HCT116 (cell line): ENCODE measurements at regions not wholly inside any gene's neighbourhood (a gene's known extent, or its start where the extent isn't known, plus 50 kb on each side); places are given as distances from the start of the nearest gene placed in this dataset.

ENCODE experiments used
- ATAC-seq: fragments of 200-7000 bp; cut with Tn5 transposase; 2 replicates; pipeline ENCODE4 v1.9.1; 2020; ENCODE audit warnings: mild to moderate bottlenecking, moderate library complexity
- BruUV-seq: library from RNA; stranded (reverse); fragments of 400-500 nt; replicated peaks from 2 replicates; lab custom pipeline; 2021; lab: Mats Ljungman, UMichigan
- CTCF ChIA-PET: fragments of 300-600 bp; sonication (Branson Sonifier 250); formaldehyde crosslinking; loops from one replicate; lab custom pipeline; 2021; ENCODE audit warnings: antibody characterized with exemption; lab: Charles Lee
- POLR2A ChIA-PET: fragments of 300-600, 350-600 bp; sonication (Branson Sonifier 250); formaldehyde crosslinking; loops from one replicate; lab custom pipeline; 2021; ENCODE audit warnings: antibody characterized with exemption; lab: Charles Lee
- RAD21 ChIA-PET, 2 experiments: fragments of 300-600 bp; sonication (Branson Sonifier 250); formaldehyde crosslinking; loops; one replicate each; lab custom pipeline; 2023; ENCODE audit warnings: low total read pairs in 2 of 2; ENCODE audit not compliant: uncharacterized antibody in 2 of 2, unreplicated experiment in 2 of 2, low non-redundant PET in 1 of 2; lab: Charles Lee
- DNase-seq: peaks from one replicate; pipeline ENCODE4 v3.0.0-alpha.2; 2010; ENCODE audit warnings: low read depth, low spot score
- H2AFZ ChIP-seq: fragments of 200-600 bp; shearing (Covaris generic), sonication (generic); 2 replicates; pipeline ENCODE4 v1.6.1; 2017; ENCODE audit warnings: low read depth, mixed run types, mixed read lengths, antibody characterized with exemption, low read length; ENCODE audit not compliant: poor library complexity, severe bottlenecking
- H3K27ac ChIP-seq: 2 replicates; pipeline ENCODE4 v1.5.1; 2012; ENCODE audit warnings: low read depth, low read length
- H3K27me3 ChIP-seq: fragments of 200-600 bp; sonication (generic); 2 replicates; pipeline ENCODE4 v1.6.1; 2016; ENCODE audit warnings: mixed run types, low read length, mixed read lengths; ENCODE audit not compliant: insufficient read depth
- H3K36me3 ChIP-seq, 2 experiments: fragments of 200-500 bp in 1 of 2; fragments of 200-600 bp in 1 of 2; sonication (Bioruptor generic) in 1 of 2; sonication (generic) in 1 of 2; 2 replicates each; pipeline versions ENCODE4 v1.5.1 to v1.6.1; 2014 to 2016; ENCODE audit warnings: low read length in 2 of 2, inconsistent platforms in 1 of 2, mixed read lengths in 1 of 2, mixed run types in 1 of 2; ENCODE audit not compliant: insufficient read depth in 2 of 2, control insufficient read depth in 1 of 2
- H3K4me1 ChIP-seq, 2 experiments: fragments of 200-600 bp in 1 of 2; sonication (generic) in 1 of 2; 2 replicates each; pipeline versions ENCODE4 v1.5.1 to v1.6.1; 2012 to 2017; ENCODE audit warnings: low read length in 2 of 2, inconsistent platforms in 1 of 2, mild to moderate bottlenecking in 1 of 2, mixed read lengths in 1 of 2, mixed run types in 1 of 2, moderate library complexity in 1 of 2; ENCODE audit not compliant: insufficient read depth in 2 of 2, control insufficient read depth in 1 of 2
- H3K4me2 ChIP-seq: fragments of 200-600 bp; sonication (generic); 2 replicates; pipeline ENCODE4 v1.6.1; 2017; ENCODE audit warnings: mixed run types, low read length, mixed read lengths
- H3K4me3 ChIP-seq, 2 experiments: fragments of 200-600 bp in 1 of 2; sonication (generic) in 1 of 2; replicated peaks in 1 of 2; 2 replicates each; pipeline ENCODE4 v1.5.1; 2011 to 2016; ENCODE audit warnings: low read length in 2 of 2, control low read depth in 1 of 2, low read depth in 1 of 2, mild to moderate bottlenecking in 1 of 2, mixed read lengths in 1 of 2, mixed run types in 1 of 2
- H3K79me2 ChIP-seq: fragments of 200-600 bp; sonication (generic); 2 replicates; pipeline ENCODE4 v1.6.1; 2017; ENCODE audit warnings: mild to moderate bottlenecking, mixed run types, low read length, moderate library complexity, mixed read lengths; ENCODE audit not compliant: insufficient read depth
- H3K9ac ChIP-seq: fragments of 200-600 bp; sonication (generic); 2 replicates; pipeline ENCODE4 v1.6.1; 2016; ENCODE audit warnings: low read length, mixed read lengths
- H3K9me2 ChIP-seq: fragments of 200-600 bp; sonication (generic), shearing (Covaris generic); 2 replicates; pipeline ENCODE4 v1.6.1; 2017; ENCODE audit warnings: mixed run types, mild to moderate bottlenecking, moderate library complexity; ENCODE audit not compliant: insufficient read depth
- H3K9me3 ChIP-seq, 2 experiments: fragments of 200-500 bp in 1 of 2; fragments of 200-600 bp in 1 of 2; sonication (Bioruptor generic) in 1 of 2; sonication (generic) in 1 of 2; 2 replicates each; pipeline ENCODE4 v1.6.1; 2014 to 2017; ENCODE audit warnings: low read length in 2 of 2, mixed read lengths in 2 of 2, inconsistent platforms in 1 of 2, low read depth in 1 of 2, mild to moderate bottlenecking in 1 of 2, mixed run types in 1 of 2, moderate library complexity in 1 of 2; ENCODE audit not compliant: control insufficient read depth in 1 of 2, insufficient read depth in 1 of 2
- H4K20me1 ChIP-seq: fragments of 200-600 bp; sonication (generic), shearing (Covaris generic); 2 replicates; pipeline ENCODE4 v1.6.1; 2017; ENCODE audit warnings: mixed run types, mild to moderate bottlenecking, moderate library complexity; ENCODE audit not compliant: insufficient read depth
- ATF3 ChIP-seq: IDR thresholded peaks from 2 replicates; pipeline ENCODE4 v1.6.1; 2012
- CEBPB ChIP-seq: IDR thresholded peaks from 2 replicates; pipeline ENCODE4 v1.6.1; 2012; ENCODE audit warnings: low read depth
- CTCF ChIP-seq, 3 experiments: fragments of 200-600 bp in 1 of 3; sonication (generic) in 1 of 3; IDR thresholded peaks in 2 of 3; conservative IDR thresholded peaks in 1 of 3; 2 replicates each; pipeline ENCODE4 v1.5.1; 2012 to 2017; ENCODE audit warnings: low read depth in 2 of 3, low read length in 2 of 3, antibody characterized with exemption in 1 of 3, borderline replicate concordance in 1 of 3, control low read depth in 1 of 3, mild to moderate bottlenecking in 1 of 3, mixed read lengths in 1 of 3, mixed run types in 1 of 3, moderate library complexity in 1 of 3; ENCODE audit not compliant: insufficient read depth in 1 of 3
- ELF1 ChIP-seq: IDR thresholded peaks from 2 replicates; pipeline ENCODE4 v1.6.1; 2012; ENCODE audit warnings: low read depth, borderline replicate concordance
- EZH2 ChIP-seq: fragments of 200-600 bp; sonication (generic); IDR thresholded peaks from 2 replicates; pipeline ENCODE4 v1.6.1; 2017; ENCODE audit warnings: antibody characterized with exemption, mixed run types
- EZH2phosphoT487 ChIP-seq: fragments of 200-600 bp; IDR thresholded peaks from 2 replicates; pipeline ENCODE4 v1.6.1; 2018; ENCODE audit warnings: antibody characterized with exemption, borderline replicate concordance
- FOSL1 ChIP-seq: IDR thresholded peaks from 2 replicates; pipeline ENCODE4 v1.6.1; 2012; ENCODE audit warnings: low read depth
- JUND ChIP-seq: IDR thresholded peaks from 2 replicates; pipeline ENCODE4 v1.6.1; 2012
- MAX ChIP-seq: IDR thresholded peaks from 2 replicates; pipeline ENCODE4 v1.6.1; 2012
- POLR2AphosphoS5 ChIP-seq: IDR thresholded peaks from 2 replicates; pipeline ENCODE4 v1.6.1; 2011; ENCODE audit warnings: mild to moderate bottlenecking, low read depth, low read length, moderate library complexity
- SIN3A ChIP-seq: IDR thresholded peaks from 2 replicates; pipeline ENCODE4 v1.6.1; 2012; ENCODE audit warnings: low read depth
- SP1 ChIP-seq: IDR thresholded peaks from 2 replicates; pipeline ENCODE4 v1.6.1; 2012; ENCODE audit warnings: low read depth
- TCF7L2 ChIP-seq: IDR thresholded peaks from 2 replicates; pipeline ENCODE4 v1.7.0; 2011; ENCODE audit warnings: borderline replicate concordance, inconsistent platforms; ENCODE audit not compliant: insufficient read depth, insufficient read length; ENCODE audit errors: extremely low read depth
- YY1 ChIP-seq: IDR thresholded peaks from 2 replicates; pipeline ENCODE4 v1.6.1; 2011; ENCODE audit warnings: low read length, low read depth, moderate library complexity, mild to moderate bottlenecking; ENCODE audit not compliant: insufficient replicate concordance; ENCODE audit errors: extremely low read depth
- ZBTB33 ChIP-seq: IDR thresholded peaks from 2 replicates; pipeline ENCODE4 v1.6.1; 2011; ENCODE audit warnings: mild to moderate bottlenecking, low read length, moderate library complexity; ENCODE audit not compliant: insufficient replicate concordance; ENCODE audit errors: extremely low read depth
- ZFX ChIP-seq: fragments of 450-650 bp; IDR thresholded peaks from 2 replicates; pipeline ENCODE4 v1.6.1; 2017
- ZNF274 ChIP-seq: fragments of 200-500 bp; sonication (Bioruptor generic); IDR thresholded peaks from 2 replicates; pipeline ENCODE4 v1.6.1; 2014; ENCODE audit warnings: mild to moderate bottlenecking, low read depth, low read length, inconsistent platforms
- intact Hi-C: fragments of 100-400 bp; cut with micrococcal nuclease; formaldehyde crosslinking; loops from 2 replicates; pipeline ENCODE4 v1.10.0; 2022

- H3K9me3 ChIP-seq = no peaks in the 10 kb centered on the region
- H4K20me1 ChIP-seq = no peaks in the 10 kb centered on the region
- H3K4me3 ChIP-seq = no peak overlapping the region
- no peaks in the 10 kb centered on the region for H3K27me3 ChIP-seq
- intact Hi-C loops = no loop called here
- no peak overlapping the region for H3K4me2 ChIP-seq
- ChIA-PET RAD21 (no interaction called here), POLR2A (no interaction called here), CTCF (interaction anchor here (1.1 kb wide), 1 partner anchor 16 kb away, joined by 3 read pairs; no protein-coding TSS in a partner anchor)
- ATAC-seq (no peak), DNase-seq (no peak)
- no peak overlapping the region for H3K27ac ChIP-seq
- no peaks in the 10 kb centered on the region for H3K79me2 ChIP-seq
- H2AFZ ChIP-seq = no peak overlapping the region
- no peak overlapping the region for H3K9ac ChIP-seq
- H3K9me2 ChIP-seq = no peaks in the 10 kb centered on the region
- TF ChIP-seq TCF7L2 (no peak), FOSL1 (no peak), SP1 (no peak), EZH2phosphoT487 (no peak), ZNF274 (no peak), CTCF (IDR thresholded peaks at IDR 0.05 in 2 of 3, conservative IDR thresholded peaks at IDR 0.05 in 1 of 3; ENCODE audit: borderline replicate concordance in 1 of 3, insufficient read depth in 1 of 3, low read depth in 2 of 3, low read length in 2 of 3) (no peak), EZH2 (no peak), ZFX (no peak), YY1 (no peak), SIN3A (no peak), CEBPB (no peak), ELF1 (no peak), JUND (no peak), POLR2AphosphoS5 (no peak), ZBTB33 (no peak), MAX (no peak), ATF3 (no peak)
- TF ChIP-seq, all 23 proteins: peak for 0
- Histone ChIP-seq H3K36me3 (no peaks in the 10 kb centered on the region), H3K4me1 (peaks cover 8 to 9% of the 10 kb centered on the region in 2 experiments; a peak in 3 of 4 replicates)
- no TSS peak for BruUV-seq
Observed at GRCh38 chr17:51387582-51387981, 127.2 kb downstream of the UTP18 start.
